SH-SY5Y (cell line): ENCODE measurements at regions not wholly inside any gene's neighbourhood (a gene's known extent, or its start where the extent isn't known, plus 50 kb on each side); places are given as distances from the start of the nearest gene placed in this dataset.

Experiments
- GATA2 ChIP-seq: IDR thresholded peaks from 2 replicates; pipeline ENCODE4 v1.6.1; 2011; ENCODE audit warnings: mild to moderate bottlenecking, low read depth, low read length
- GATA3 ChIP-seq: IDR thresholded peaks from 2 replicates; pipeline ENCODE4 v1.6.1; 2011; ENCODE audit warnings: low read depth, mild to moderate bottlenecking, low read length, moderate library complexity

DNA sequence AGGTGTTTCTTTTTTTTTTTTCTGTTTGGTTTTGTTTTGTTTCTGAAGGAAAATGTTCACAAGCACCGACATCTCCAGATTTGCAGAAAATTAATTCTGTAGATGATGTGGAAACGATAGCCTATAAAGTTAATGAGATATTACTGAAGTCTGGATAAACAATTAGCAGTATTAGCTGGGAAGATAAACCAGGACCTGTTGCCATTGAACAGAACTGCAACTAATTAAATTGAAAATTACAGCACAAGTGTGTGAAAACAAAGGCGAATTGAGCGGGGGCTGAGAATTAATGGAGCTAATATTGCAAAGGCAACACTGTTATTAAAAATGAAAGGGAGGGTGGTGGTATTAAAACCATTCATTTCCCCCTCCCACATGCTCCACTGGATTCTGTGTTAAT, 107.5 kb upstream of the AJAP1 start:
- TF ChIP-seq GATA2 (no peak), GATA3 (no peak)
